GM19351 (cell line): ENCODE measurements at regions not wholly inside any gene's neighbourhood (a gene's known extent, or its start where the extent isn't known, plus 50 kb on each side); places are given as distances from the start of the nearest gene placed in this dataset.
A peak's percentile ranks its signal among the peaks of the same experiment; 100 is the strongest.
"Not testable (repeated sequence)": the region's sequence is repeated elsewhere in the genome, so short reads cannot be mapped to it uniquely, and the experiment has no call there.

Source experiments
- ATAC-seq: cut with Tn5 transposase; IDR thresholded peaks from one replicate; pipeline ENCODE4 v1.9.1; 2021; ENCODE audit warnings: mild to moderate bottlenecking, moderate library complexity; ENCODE audit not compliant: unreplicated experiment

DNA sequence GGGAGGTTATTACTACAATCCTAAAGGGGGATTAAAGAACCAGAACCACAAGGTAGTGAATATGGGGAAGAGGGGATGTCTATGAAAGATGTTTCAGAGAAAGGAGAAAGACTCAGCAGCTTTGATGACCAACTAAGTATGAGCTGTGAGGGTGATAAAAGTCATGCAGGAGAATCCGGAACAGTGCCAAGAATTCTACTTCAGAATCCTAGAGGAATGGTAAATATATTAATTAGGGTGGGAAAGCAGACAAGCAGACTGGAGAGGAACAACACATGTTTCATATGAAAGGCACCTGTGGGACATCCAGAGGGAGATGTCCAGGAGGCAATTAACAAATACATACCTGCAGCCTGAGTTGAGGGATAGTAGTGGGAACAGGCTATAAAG, 642.2 kb upstream of the DIPK2B start:
- no peak for ATAC-seq

DNA sequence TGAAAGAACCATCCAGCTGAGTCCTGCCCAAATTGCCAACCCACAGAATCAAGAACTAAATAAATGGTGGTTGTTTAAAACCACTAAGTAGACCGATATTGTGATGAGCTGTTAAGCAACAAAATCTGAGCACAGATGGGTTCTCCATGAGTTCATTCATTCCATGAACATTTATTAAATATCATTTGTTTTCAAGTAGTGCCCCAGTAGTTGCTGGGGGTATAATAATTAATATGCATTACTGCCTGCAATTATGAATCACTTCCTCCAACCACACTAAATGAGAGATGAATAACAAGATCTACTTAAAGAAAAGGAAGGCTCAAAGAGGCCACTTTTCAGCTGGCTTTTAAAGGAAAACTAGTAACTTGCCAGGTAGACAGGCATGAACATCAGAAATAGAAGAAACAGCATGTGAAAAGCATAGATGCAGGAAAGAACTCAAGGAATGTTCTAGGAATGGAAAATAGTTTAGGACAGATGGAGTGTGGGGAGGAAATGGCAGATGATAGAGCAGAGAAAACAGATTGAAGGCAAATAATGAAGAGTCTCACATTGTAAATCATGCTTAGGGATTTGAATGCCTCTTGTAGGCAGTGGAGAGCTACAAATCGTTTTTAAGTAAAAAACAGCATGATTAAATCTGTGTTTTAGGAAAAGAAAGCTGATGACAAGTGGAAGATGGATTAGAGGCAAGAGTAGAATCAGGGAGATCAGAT, 641.7 kb upstream of the DIPK2B start:
- no peak for ATAC-seq

DNA sequence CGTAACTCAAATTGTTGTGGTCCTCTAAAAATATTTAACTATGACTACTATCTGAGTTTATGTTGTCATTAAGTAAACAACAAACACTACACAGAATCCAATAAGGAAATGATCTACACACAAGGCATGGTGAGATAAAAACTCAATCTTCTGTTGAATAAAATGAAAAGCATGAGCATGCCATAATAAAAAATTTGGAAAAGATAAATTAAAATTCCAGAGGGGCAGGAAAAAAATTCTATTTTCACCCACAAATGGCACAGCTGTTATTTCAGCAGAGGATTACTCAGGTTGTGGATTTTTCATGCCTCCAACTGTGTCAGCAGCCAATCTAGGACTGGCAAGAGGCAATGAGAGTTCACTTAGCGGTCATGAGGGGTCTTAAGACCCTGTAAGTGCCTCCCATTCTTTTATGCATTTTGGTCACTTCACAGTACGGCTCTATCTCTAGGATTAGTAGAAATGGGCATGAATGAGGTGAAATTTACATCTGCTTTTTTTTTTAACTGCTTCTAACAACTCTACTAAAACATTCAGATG, 639.8 kb upstream of the DIPK2B start:
- ATAC-seq, result no peak

DNA sequence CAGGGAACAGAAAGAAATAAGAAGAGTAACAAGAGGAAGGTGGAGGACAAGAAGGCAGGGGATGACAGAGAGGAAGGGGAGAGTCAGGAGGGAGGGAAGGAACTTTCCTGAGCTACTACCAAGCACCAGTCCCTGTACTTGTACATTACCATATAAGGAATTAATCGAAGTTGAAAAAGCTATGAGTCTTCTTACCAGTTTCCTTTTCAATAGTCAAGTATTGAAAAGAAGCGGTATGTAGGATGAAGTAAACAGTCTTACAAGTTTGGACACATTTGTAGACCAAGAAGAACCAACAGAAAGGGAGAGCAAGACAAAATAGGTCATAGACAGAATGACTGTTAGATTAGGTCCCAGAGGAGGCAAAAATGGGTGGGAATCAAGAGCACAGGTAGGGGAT, 629.7 kb upstream of the DIPK2B start:
- ATAC-seq, result no peak

DNA sequence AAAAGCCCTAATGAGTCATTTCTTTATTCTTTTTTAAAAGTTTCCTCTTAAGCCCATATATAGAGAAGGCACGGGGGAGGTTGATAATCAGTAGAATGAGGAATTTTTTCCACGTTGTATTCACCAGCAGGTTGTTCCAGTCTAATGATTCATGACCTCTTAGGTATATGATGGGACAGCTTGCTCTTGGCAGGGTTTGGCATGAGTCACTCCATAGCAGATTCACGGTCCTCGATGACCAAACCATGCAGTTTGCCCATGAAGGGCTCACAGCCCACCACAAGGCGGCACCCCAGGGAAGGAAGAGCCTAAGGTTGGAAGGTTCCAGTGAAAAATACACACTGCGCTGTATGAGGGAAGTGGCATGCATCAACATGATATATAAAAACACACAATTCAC, 623.8 kb upstream of the DIPK2B start:
- ATAC-seq, result no peak

DNA sequence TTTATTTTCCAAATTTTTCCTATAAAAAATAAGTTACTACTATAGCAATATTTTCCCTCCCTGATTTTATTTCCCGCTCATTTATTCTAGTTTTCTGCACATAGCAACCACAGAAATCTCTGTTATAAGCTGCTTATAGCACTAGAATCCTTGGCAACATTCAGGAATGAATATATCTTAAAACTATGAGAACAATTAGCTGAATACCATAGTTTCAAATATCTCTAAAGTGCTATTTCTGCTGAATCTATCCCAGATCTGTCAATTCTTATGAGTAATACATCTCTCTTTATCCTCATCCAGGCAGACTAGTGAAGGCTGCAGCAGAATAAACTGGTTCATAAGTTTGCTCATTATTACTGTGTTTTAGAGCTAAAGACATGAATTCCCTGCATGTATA, 622.9 kb upstream of the DIPK2B start:
- no peak for ATAC-seq

DNA sequence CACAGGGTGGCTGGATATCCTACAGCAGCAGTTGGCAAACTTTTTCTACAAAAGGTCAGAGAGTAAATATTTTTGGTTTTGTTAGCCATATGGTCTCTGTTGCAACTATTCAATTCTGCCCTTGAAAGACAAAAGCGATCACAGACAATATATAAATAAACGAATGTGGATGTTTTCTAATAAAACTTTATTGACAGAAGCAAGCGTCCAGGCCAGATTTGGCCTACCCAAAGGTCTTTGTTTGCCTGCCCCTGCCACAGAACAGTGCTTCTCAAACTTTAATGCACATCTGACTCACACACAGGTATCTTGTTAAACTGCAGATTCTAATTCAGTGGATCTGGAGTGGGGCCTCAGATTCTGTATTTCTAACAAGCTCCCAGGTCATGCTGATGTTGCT, 621.4 kb upstream of the DIPK2B start:
- ATAC-seq, result no peak

DNA sequence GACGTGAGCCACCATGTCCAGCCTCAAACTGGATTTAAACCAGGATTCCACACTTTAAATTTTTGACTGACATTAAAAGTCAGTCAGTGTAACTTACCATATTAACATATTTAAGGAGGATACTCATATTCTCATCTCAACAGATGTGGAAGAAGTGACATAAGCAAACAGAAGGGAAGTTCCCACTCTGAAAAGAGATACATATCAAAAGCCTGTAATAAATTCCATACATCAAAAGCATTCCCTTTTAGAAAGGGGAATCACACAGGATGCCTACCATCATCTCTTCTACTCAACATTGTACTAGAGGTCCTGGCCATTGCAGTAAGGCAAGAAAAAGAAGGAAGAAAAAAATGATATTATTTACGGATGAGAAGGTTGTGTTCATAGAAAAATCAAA, 618.2 kb upstream of the DIPK2B start:
- ATAC-seq, result no peak

DNA sequence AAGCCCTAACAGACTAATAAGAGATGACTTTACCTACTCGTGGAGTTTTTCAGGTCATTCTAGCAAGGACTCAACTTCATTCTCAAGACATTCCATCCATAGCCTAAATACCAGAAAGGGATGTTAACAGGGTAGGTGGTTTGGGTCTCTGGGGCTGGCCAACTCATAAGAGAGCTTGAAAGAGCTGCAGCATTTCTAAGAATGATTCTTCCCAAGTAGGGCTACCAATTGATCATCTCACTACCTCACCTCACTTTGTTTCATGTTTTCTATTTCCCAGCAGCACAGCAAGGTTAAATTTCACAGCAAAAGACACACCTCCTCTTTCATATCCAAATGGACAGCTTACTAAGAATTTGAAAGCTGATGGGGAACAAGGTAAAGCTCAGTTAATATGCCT, 614.8 kb upstream of the DIPK2B start:
- no peak for ATAC-seq

DNA sequence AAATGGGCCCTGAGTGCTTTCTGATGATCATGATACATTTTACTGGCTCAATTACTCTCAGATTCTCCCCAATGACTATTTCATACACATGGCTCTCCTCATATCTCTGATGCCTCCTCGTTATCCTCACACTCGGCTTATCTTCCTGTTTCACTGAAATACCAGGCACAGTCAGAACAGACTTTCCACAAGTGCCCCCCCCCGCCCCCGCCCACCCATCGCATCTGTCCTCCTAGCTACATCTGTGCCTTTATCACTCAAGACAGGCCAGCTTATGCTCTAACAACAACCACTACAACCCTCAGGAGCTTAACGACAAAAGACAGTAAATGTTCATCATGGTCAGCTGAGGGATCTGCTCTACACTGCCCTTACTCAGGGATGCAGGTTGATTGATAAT, 610.6 kb upstream of the DIPK2B start:
- ATAC-seq, result no peak

DNA sequence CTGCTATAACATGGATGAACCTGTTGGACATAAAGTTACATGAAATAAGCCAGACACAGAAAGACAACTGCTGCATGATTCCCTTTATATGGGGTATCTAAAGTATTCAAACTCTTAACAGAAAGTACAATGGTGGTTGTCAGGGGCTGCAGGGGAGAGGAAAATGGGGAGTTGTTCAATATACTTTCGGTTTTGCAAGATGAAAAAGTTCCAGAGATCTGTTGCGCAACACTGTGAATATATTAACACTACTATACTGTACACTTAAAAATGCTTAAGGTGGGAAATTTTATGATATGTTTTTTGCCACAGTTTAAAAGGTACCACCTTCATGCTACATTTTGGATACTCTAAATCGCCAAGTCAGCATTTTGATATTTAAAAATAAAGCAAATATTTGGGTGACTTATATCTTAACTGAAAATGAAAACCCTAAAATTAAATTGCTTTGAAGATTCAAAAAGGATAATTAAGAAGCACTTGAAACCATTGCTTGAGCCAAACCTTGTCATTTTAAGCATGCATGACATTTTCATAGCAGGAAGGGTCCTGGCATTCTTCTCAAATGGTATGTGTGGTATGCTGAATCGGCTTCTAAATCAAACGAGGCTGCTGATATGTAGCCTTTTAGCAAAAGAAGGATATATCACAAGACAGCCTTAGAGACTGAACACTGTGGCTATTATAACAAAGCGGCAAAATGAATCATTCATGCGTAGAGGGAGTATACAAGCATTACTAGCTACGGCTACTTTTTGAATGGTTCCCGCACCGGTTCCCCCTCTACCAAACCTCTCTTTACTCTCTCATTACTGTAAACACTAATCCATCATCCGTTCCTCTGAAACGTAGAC, 607.1 kb upstream of the DIPK2B start:
- ATAC-seq, result no peak

DNA sequence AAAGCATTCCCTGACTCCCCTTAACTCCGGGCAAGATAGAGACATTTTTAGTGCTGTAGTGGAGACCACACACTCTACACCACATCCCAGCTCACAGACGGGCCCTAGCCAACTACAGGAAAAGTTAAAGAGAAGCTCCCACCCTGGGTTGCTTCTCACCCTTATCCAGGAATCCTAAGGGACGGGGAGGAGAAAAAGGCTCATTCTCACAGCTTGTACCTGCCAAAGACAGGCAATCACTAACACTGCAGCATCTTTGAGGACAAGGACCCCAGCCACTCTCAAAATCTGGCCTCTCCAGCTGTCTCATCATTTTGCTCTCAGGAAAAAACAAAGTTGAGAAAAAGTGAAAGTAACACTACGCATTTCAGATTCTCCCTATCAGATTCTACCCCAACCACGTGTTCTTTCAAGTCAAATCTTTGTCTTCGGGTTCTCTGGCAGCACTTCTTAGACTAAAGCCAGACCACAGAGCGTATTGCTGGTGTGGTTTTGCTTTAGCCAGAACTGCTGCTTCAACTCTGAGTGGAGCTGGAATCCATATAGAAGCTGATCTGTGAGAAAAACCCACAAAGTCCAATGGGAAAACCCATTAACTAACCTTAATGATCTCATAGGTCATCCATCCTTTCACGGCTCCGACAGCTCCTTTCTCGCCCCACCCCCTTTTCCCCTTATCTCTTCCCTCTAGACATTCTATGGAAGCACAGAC, 605.9 kb upstream of the DIPK2B start:
- peak; percentile 83 for ATAC-seq

DNA sequence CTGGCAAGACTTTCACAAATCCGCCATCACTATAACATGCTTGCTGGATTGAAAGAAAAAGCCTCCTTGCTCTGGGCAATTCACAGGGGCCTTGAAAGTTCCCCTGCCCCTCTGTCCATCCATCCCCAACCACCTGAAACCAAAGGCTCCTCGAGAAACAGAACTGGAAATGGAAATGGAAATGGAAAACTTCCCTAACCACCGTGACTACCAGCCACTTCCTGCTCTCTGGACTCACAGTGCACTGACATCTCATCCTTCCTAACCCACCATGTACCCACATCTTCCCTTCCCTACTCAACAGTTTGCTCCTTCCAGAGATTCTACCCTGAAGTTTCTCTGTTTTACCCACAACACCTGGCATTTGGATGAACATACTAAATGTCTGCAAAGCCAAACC, 603.6 kb upstream of the DIPK2B start:
- ATAC-seq, result no peak

DNA sequence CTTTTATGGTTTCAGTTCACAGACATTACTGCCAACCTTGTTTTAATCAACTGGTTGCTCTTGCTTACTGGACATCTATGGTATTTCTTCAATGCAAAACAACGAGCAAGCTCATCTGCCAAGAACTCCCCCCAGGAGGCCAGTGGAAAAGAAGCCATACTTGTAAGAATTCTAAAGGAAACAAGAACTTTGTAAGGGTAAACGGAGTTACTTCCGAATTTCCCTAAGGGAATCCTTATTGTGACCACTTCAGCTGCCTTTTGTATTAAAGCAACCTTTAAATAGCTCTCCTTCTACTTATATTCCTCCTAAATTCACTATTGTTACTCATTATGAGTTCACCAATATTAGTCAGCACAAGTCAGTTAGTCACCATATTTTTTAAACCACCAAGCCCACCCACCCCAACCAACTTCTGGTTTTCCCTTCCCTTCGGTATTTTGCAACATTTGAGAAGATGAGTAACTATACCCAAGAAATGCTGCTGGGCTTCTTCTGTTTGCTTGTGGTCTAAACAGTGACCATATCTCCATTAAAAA, 602.8 kb upstream of the DIPK2B start:
- ATAC-seq, result no peak

DNA sequence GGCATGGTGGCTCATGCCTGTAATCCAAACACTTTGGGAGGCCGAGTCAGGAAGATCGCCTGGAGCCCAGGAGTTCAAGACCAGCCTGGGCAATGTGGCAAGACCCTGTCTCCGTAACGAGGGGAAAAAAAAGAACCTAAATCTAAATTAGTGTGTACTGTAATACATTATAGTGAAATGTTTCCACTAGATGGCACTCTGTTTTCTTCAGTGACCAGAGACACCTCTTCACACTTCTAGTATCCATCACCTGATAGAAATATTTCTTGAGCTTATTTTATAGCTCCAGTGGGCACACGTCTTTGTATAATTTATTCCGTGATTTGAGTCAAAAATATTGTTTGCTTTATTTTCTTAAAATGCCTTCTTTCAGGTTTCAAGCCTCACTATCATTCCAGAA, 600.9 kb upstream of the DIPK2B start:
- peak; percentile 67 for ATAC-seq

DNA sequence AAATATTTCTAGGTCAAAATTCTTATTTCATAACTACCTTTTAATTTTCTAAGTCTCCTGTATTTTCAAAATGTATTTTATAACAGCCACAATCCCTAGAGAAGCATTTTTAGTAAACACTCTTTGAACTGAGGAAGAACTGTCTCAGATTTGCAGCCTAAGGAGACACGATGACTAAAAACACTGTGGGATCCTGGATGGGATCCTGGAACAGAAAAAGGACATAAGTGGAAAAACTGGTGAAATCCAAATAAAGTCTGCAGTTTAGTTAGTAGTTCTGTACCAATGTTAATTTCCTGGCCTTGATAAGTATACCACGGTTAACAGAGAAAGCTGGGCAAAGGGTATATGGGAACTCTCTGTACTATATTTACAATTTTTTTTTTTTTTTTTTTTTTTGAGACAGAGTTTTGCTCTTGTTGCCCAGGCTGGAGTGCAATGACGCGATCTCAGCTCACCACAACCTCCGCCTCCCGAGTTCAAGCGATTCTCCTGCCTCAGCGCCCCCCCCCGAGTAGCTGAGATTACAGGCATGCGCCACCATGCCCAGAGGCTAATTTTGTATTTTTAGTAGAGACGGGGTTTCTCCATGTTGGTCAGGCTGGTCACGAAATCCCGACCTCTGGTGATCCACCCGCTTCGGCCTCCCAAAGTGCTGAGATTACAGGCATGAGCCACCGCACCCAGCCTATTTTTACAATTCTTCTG, 600.2 kb upstream of the DIPK2B start:
- ATAC-seq, result not testable (repeated sequence)

DNA sequence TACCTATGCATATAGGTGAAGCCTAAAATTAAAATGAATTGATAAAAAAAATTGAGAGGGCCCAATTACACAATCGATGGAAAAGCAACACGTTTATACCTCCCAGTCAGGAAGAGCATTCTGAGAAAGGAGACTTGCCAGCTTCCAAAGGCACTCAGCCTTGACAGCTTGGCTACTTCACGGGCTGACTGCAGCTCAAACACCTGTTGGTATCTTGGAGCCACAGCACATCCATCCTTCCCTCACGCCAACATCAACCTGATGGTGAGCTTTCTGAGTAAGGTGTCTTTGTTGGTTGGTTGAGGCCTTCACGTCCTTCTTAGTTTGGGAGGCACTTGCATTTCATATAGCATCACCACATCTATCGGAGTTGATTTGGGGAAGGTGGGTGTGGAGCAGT, 598.9 kb upstream of the DIPK2B start:
- no peak for ATAC-seq

DNA sequence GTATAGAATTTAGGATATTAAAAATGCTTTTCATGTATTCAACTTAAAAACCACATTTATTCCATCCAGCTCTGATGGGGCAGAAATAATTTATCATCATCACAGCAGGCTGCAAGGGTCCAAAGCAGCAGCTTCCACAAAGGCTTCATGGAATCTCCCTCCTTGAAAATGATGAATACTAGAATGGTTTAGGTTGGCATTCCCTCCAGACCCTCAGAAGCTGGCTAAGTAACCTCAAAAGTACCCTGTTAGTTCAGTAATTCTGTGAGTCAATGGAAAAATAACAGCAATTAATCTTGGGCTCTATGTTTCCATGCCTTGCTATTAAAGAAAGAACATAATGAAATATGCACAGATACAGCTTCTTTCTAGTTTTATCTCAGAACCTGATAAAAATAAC, 594.9 kb upstream of the DIPK2B start:
- no peak for ATAC-seq

DNA sequence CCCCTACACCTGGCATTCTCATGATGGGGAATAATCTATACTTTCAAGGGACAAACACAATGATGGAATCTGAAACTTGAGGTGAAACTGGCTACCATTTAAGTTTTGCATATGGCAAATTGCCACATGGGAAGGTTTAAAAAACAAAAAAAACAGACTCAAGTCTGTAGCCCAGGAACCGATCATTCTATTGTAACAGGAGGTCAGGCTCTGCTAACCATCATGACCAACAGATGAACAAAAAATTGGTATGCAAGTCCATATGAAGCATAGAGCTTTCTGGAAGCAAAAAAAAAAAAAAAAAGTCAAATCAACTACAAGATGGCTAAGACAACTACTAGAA, 594.3 kb upstream of the DIPK2B start:
- peak; percentile 56 for ATAC-seq

DNA sequence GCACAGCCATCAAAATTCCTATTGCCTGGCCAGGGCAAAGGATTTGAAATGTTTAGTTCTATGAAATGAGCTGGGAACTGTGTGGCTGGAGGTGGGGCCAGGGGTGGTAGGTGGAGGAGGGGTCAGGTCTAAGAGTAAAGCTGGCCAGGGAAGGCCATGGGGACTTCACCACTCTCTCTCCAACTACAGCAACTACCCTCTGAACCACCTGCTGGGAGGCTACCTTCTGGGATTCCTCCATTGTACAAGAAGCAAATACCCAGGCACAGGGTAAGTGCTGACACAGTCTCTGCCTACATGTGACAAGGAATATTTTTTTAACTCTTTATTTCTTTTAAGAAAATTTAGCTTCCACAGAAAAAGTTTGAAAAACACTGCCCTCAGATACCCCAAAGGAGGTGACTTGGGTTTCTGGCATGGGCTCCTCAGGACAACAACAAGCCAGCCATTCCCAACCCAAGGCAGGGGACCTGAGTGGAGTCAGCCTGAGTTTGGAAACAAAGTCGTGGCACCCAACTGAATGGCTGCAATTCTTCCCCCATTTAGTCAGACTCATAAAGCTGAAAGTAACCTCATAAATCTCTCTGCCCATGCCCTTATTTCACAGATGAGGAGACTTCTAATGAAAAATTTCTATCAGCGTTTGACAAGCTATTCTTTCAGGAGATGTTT, 593.8 kb upstream of the DIPK2B start:
- ATAC-seq, result peak; percentile 37
